Muscle layer of duodenum (tissue), 2 donors: ENCODE measurements at regions not wholly inside any gene's neighbourhood (a gene's known extent, or its start where the extent isn't known, plus 50 kb on each side); places are given as distances from the start of the nearest gene placed in this dataset.

Source experiments
- H3K27ac ChIP-seq: one replicate; pipeline ENCODE4 v1.7.0; 2013; ENCODE audit warnings: mild to moderate bottlenecking, low read length
- H3K27me3 ChIP-seq: one replicate; pipeline ENCODE4 v1.7.0; 2013; ENCODE audit warnings: low read depth, mild to moderate bottlenecking, control low read depth, low read length
- H3K36me3 ChIP-seq, 2 donors: one replicate each; pipeline ENCODE4 v1.7.0; 2013; ENCODE audit warnings: low read length in 2 of 2, control low read depth in 1 of 2, mild to moderate bottlenecking in 1 of 2; ENCODE audit not compliant: insufficient read depth in 2 of 2, control insufficient read depth in 1 of 2
- H3K4me1 ChIP-seq, 2 donors: one replicate each; pipeline ENCODE4 v1.7.0; 2013; ENCODE audit warnings: low read length in 2 of 2, mild to moderate bottlenecking in 2 of 2, control low read depth in 1 of 2, moderate library complexity in 1 of 2; ENCODE audit not compliant: insufficient read depth in 2 of 2, control insufficient read depth in 1 of 2
- H3K4me3 ChIP-seq, 2 donors: one replicate each; pipeline ENCODE4 v1.7.0; 2013; ENCODE audit warnings: low read length in 2 of 2, low read depth in 1 of 2, mild to moderate bottlenecking in 1 of 2
- H3K9me3 ChIP-seq, 2 donors: one replicate each; pipeline ENCODE4 v1.7.0; 2013; ENCODE audit warnings: low read length in 2 of 2, control low read depth in 1 of 2, mild to moderate bottlenecking in 1 of 2; ENCODE audit not compliant: control insufficient read depth in 1 of 2
- donor health status: healthy.

GRCh38 chr7:18317941-18318340 is 177.6 kb upstream of the HDAC9 start:
- Histone ChIP-seq H3K36me3 (no peaks in the 10 kb centered on the region), H3K4me1 (no peaks in the 10 kb centered on the region), H3K9me3 (no peaks in the 10 kb centered on the region), H3K4me3 (no peak overlapping the region), H3K27ac (no peak overlapping the region), H3K27me3 (no peaks in the 10 kb centered on the region)

- Histone ChIP-seq H3K27ac (no peak overlapping the region), H3K9me3 (no peaks in the 10 kb centered on the region), H3K4me3 (no peak overlapping the region), H3K27me3 (no peaks in the 10 kb centered on the region), H3K36me3 (no peaks in the 10 kb centered on the region), H3K4me1 (no peaks in the 10 kb centered on the region)
Observed at GRCh38 chr7:18320422-18320821, 175.1 kb upstream of the HDAC9 start.

- Histone ChIP-seq H3K4me3 (no peak overlapping the region), H3K4me1 (no peaks in the 10 kb centered on the region), H3K36me3 (no peaks in the 10 kb centered on the region), H3K27ac (no peak overlapping the region), H3K27me3 (no peaks in the 10 kb centered on the region), H3K9me3 (no peaks in the 10 kb centered on the region)
Observed at GRCh38 chr7:18320971-18321567, 174.5 kb upstream of the HDAC9 start.

GRCh38 chr7:18330548-18330947 is 165.0 kb upstream of the HDAC9 start:
- Histone ChIP-seq H3K4me1 (no peaks in the 10 kb centered on the region), H3K27ac (no peak overlapping the region), H3K4me3 (no peak overlapping the region), H3K9me3 (no peaks in the 10 kb centered on the region), H3K27me3 (no peaks in the 10 kb centered on the region), H3K36me3 (no peaks in the 10 kb centered on the region)

- H3K4me1 ChIP-seq: no peaks in the 10 kb centered on the region
- no peaks in the 10 kb centered on the region for H3K27me3 ChIP-seq
- H3K4me3 ChIP-seq: no peak overlapping the region
- no peaks in the 10 kb centered on the region for H3K36me3 ChIP-seq
- H3K27ac ChIP-seq: no peak overlapping the region
- peaks cover 0 to 6% of the 10 kb centered on the region in 2 donors for H3K9me3 ChIP-seq
Observed at GRCh38 chr7:18336626-18337025, 158.9 kb upstream of the HDAC9 start.

- Histone ChIP-seq H3K9me3 (peaks cover 0 to 6% of the 10 kb centered on the region in 2 donors), H3K27me3 (no peaks in the 10 kb centered on the region), H3K4me1 (no peaks in the 10 kb centered on the region), H3K27ac (no peak overlapping the region), H3K4me3 (no peak overlapping the region), H3K36me3 (no peaks in the 10 kb centered on the region)
Observed at GRCh38 chr7:18337048-18337809, 158.3 kb upstream of the HDAC9 start.

GRCh38 chr7:18338910-18339523 is 156.5 kb upstream of the HDAC9 start:
- H3K27ac ChIP-seq: no peak overlapping the region
- H3K4me3 ChIP-seq: no peak overlapping the region
- no peaks in the 10 kb centered on the region for H3K36me3 ChIP-seq
- H3K27me3 ChIP-seq: no peaks in the 10 kb centered on the region
- H3K4me1 ChIP-seq: no peaks in the 10 kb centered on the region
- peaks cover 0 to 6% of the 10 kb centered on the region in 2 donors for H3K9me3 ChIP-seq

GRCh38 chr7:18341756-18342155 is 153.8 kb upstream of the HDAC9 start:
- no peaks in the 10 kb centered on the region for H3K27me3 ChIP-seq
- H3K27ac ChIP-seq: no peak overlapping the region
- H3K4me1 ChIP-seq: no peaks in the 10 kb centered on the region
- H3K9me3 ChIP-seq: peaks cover 0 to 6% of the 10 kb centered on the region in 2 donors
- no peaks in the 10 kb centered on the region for H3K36me3 ChIP-seq
- H3K4me3 ChIP-seq: no peak overlapping the region

- no peaks in the 10 kb centered on the region for H3K36me3 ChIP-seq
- H3K27ac ChIP-seq: no peak overlapping the region
- H3K4me1 ChIP-seq: no peaks in the 10 kb centered on the region
- H3K4me3 ChIP-seq: no peak overlapping the region
- peaks cover 0 to 6% of the 10 kb centered on the region in 2 donors for H3K9me3 ChIP-seq
- H3K27me3 ChIP-seq: no peaks in the 10 kb centered on the region
Observed at GRCh38 chr7:18343047-18343446, 152.5 kb upstream of the HDAC9 start.

- Histone ChIP-seq H3K27me3 (no peaks in the 10 kb centered on the region), H3K4me3 (no peak overlapping the region), H3K36me3 (no peaks in the 10 kb centered on the region), H3K27ac (no peak overlapping the region), H3K9me3 (peaks cover 0 to 6% of the 10 kb centered on the region in 2 donors), H3K4me1 (no peaks in the 10 kb centered on the region)
Observed at GRCh38 chr7:18344536-18344935, 151.0 kb upstream of the HDAC9 start.

GRCh38 chr7:18345641-18346234 is 149.8 kb upstream of the HDAC9 start:
- Histone ChIP-seq H3K9me3 (peaks cover 0 to 6% of the 10 kb centered on the region in 2 donors), H3K27me3 (no peaks in the 10 kb centered on the region), H3K4me1 (no peaks in the 10 kb centered on the region), H3K4me3 (no peak overlapping the region), H3K36me3 (no peaks in the 10 kb centered on the region), H3K27ac (no peak overlapping the region)
